ENCODE measurements at regions not wholly inside any gene's neighbourhood (a gene's known extent, or its start where the extent isn't known, plus 50 kb on each side); places are given as distances from the start of the nearest gene placed in this dataset.

GRCh38 chr3:94285872-94286271 is 223.0 kb downstream of the NSUN3 start:
- TF ChIP-seq SP1 (IDR thresholded peaks at IDR 0.05) (no peak), TARDBP (IDR thresholded peaks at IDR 0.05) (no peak), ELF4 (IDR thresholded peaks at IDR 0.05) (no peak), BHLHE40 (IDR thresholded peaks at IDR 0.05; ENCODE audit: borderline replicate concordance) (no peak)
